Right lobe of liver (tissue), 6 donors: ENCODE measurements at regions not wholly inside any gene's neighbourhood (a gene's known extent, or its start where the extent isn't known, plus 50 kb on each side); places are given as distances from the start of the nearest gene placed in this dataset.

ENCODE experiments used
- ATAC-seq, 4 donors: fragments of 200-7000 bp; cut with Tn5 transposase; one replicate each; pipeline ENCODE4 v1.9.1; 2020; ENCODE audit warnings: mild to moderate bottlenecking in 4 of 4, moderate library complexity in 4 of 4
- DNase-seq, 3 donors: peaks; one replicate each; pipeline ENCODE4 v3.0.0-alpha.2; 2020
- H3K27ac ChIP-seq, 3 donors: fragments of 200-600 bp; one replicate each; pipeline ENCODE4 v1.8.0; 2022
- H3K27me3 ChIP-seq, 2 donors: fragments of 200-600 bp; one replicate each; pipeline ENCODE4 v1.8.0; 2022
- H3K36me3 ChIP-seq, 4 donors: fragments of 200-600 bp; sonication (generic) in 1 of 4; one replicate each; pipeline versions ENCODE4 v1.5.1 to v1.8.0; 2017 to 2022; ENCODE audit warnings: control low read depth in 1 of 4
- H3K4me1 ChIP-seq, 4 donors: fragments of 200-600 bp; sonication (generic) in 1 of 4; one replicate each; pipeline versions ENCODE4 v1.5.1 to v1.8.0; 2017 to 2022; ENCODE audit warnings: control low read depth in 1 of 4
- H3K4me3 ChIP-seq, 3 donors: fragments of 200-600 bp; one replicate each; pipeline ENCODE4 v1.8.0; 2022
- H3K9me3 ChIP-seq, 4 donors: fragments of 200-600 bp; sonication (generic) in 1 of 4; one replicate each; pipeline versions ENCODE4 v1.5.1 to v1.8.0; 2017 to 2022; ENCODE audit warnings: control low read depth in 1 of 4
- POLR2A ChIP-seq: fragments of 450-650 bp; IDR thresholded peaks from one replicate; pipeline ENCODE4 v1.6.1; 2017; ENCODE audit warnings: antibody characterized with exemption, mild to moderate bottlenecking
- WGBS: methylation state at CpG from one replicate; pipeline ENCODE4 v1.1.6; 2018; ENCODE audit warnings: low coverage, low lambda C conversion rate; ENCODE audit not compliant: insufficient coverage; ENCODE audit errors: missing lambda C conversion rate; 5-methylcytosine and 5-hydroxymethylcytosine counted together
- intact Hi-C, 2 donors: fragments of 100-400 bp; cut with DNase I; formaldehyde crosslinking; loops; one replicate each; pipeline versions ENCODE4 v1.11.2 to v1.14.1; 2022
- TF ChIP-seq, protein P1 (sequence below), 4 donors: fragments of 200-600 bp in 3 of 4; fragments of 450-650 bp in 1 of 4; IDR thresholded peaks; one replicate each; pipeline versions ENCODE4 v1.5.1 to v1.8.0; 2016 to 2022; ENCODE audit warnings: antibody characterized with exemption in 4 of 4, mild to moderate bottlenecking in 2 of 4
- donor health status: DM: no; HTN: yes; CAD: no.
- donor health status: DM: no; HTN: no; CAD: no.
- donor health status: DM: no; HTN: no; CAD: no.
- donor health status: DM: no; HTN: yes; CAD: no.
- donor health status: DM: no; HTN: yes; CAD: no.

DNA sequence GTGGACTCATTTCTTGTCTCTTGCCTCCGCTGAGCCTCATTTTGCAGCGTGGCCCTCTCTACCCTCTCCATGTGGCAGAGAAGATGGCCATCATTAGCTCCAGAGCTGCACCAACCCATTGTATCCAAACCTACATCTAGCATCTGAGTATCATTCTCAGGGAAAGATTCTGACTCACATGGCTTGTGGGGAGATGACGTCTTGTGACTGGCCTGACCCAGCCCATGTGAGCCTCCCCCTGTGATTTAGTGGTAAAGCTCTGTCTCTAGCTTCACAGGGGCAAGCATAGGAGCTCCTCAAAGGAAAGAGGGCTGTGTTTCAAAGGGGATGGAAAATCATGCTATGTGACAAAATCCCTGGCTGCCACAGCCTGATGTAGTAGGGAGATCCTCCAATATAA is 87.4 kb upstream of the RBMS1 start:
- Histone ChIP-seq H3K9me3 (no peaks in the 10 kb centered on the region), H3K4me3 (no peak overlapping the region), H3K4me1 (no peaks in the 10 kb centered on the region), H3K36me3 (no peaks in the 10 kb centered on the region), H3K27ac (no peak overlapping the region), H3K27me3 (no peaks in the 10 kb centered on the region)
- ATAC-seq (no peak), DNase-seq (no peak)
- intact Hi-C loops = no loop called here
- 93% methylated on average over 3 of the region's 3 CpGs for WGBS
- TF ChIP-seq POLR2A = no peak
- TF ChIP-seq, protein P1, sequence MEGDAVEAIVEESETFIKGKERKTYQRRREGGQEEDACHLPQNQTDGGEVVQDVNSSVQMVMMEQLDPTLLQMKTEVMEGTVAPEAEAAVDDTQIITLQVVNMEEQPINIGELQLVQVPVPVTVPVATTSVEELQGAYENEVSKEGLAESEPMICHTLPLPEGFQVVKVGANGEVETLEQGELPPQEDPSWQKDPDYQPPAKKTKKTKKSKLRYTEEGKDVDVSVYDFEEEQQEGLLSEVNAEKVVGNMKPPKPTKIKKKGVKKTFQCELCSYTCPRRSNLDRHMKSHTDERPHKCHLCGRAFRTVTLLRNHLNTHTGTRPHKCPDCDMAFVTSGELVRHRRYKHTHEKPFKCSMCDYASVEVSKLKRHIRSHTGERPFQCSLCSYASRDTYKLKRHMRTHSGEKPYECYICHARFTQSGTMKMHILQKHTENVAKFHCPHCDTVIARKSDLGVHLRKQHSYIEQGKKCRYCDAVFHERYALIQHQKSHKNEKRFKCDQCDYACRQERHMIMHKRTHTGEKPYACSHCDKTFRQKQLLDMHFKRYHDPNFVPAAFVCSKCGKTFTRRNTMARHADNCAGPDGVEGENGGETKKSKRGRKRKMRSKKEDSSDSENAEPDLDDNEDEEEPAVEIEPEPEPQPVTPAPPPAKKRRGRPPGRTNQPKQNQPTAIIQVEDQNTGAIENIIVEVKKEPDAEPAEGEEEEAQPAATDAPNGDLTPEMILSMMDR (IDR thresholded peaks at IDR 0.05) = no peak

DNA sequence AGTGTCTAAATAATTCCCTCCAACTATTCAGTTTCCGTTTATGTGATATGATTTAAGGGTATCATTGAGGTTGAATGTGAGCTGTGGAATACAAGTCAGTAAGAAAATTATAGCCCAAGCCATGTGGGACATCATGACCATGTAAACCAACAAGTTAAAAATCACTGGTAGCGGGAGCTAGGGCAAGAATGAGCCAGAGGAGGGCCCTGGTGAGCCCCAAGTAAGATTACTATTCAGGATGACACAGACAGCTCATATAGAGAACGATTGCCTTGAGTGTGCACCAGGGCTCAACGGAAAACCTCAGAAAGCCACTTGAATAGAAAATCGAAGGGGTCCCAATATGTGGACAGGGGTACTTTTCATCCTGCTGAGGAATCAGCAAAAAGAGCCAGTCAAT is 87.8 kb upstream of the RBMS1 start:
- no peaks in the 10 kb centered on the region for H3K4me1 ChIP-seq
- no peak for DNase-seq
- ATAC-seq = no peak
- no peak overlapping the region for H3K4me3 ChIP-seq
- H3K27me3 ChIP-seq = no peaks in the 10 kb centered on the region
- H3K27ac ChIP-seq = no peak overlapping the region
- WGBS = 54% methylated on average over 5 of the region's 5 CpGs
- H3K9me3 ChIP-seq = no peaks in the 10 kb centered on the region
- TF ChIP-seq, protein P1 (IDR thresholded peaks at IDR 0.05) = no peak
- TF ChIP-seq POLR2A = no peak
- no peaks in the 10 kb centered on the region for H3K36me3 ChIP-seq
- intact Hi-C loops = no loop called here

DNA sequence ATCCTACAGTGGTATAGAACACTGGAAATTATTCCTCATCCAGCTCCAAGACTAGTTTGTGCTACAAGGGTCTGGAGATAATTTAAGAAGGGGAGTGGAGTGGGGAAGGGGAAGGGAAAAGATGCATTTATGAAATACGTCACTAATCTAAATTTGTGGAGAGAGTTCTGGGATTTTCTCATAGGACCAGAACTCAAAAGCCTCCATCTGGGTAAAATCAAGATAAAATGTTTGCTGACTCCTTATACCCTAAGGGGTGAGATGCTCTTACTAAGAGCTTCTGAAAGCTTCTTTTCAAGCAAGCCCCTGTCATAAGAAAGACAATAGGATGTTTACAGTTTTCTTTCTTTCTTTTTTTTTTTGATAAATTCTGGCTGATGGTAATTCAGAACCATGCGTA is 88.5 kb upstream of the RBMS1 start:
- no peak for ATAC-seq
- WGBS = 79% methylated on average over 2 of the region's 2 CpGs
- no peaks in the 10 kb centered on the region for H3K9me3 ChIP-seq
- H3K36me3 ChIP-seq = no peaks in the 10 kb centered on the region
- TF ChIP-seq, protein P1 (IDR thresholded peaks at IDR 0.05) = no peak
- no peak for TF ChIP-seq POLR2A
- no peak for DNase-seq
- no peaks in the 10 kb centered on the region for H3K4me1 ChIP-seq
- no peaks in the 10 kb centered on the region for H3K27me3 ChIP-seq
- H3K4me3 ChIP-seq = no peak overlapping the region
- intact Hi-C loops = no loop called here
- H3K27ac ChIP-seq = no peak overlapping the region

DNA sequence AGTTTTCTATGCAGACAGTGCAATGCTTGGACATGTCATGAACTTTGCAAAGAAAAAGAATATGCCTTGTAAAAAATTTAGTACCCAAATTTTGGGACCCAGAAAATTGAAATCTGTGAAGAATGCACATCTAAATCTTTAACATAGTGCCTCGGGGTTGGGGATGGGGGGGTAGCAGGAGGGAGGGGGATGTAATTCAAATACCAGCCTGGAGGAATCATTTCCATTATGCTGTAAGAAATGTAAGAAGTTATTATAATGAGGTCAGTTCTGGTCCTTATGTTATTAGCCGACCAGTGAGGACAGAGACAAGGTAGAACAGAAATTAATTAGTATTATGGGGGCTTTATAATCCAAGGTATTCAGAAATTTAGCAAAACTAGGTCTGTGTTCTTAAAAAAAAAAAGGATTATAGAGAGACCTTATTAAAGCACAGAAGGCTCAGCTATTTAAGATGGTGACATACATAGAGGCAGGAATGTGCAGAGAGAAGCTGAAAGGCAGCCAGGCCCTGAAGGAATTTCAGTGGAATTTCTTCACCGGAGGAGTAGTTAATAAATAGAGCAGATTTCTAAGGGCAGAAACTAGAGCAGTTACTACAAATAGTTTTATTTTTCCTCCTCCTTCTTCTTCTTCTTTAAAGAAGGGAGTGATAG is 89.0 kb upstream of the RBMS1 start:
- Histone ChIP-seq H3K27ac (no peak overlapping the region), H3K36me3 (no peaks in the 10 kb centered on the region), H3K27me3 (no peaks in the 10 kb centered on the region), H3K4me3 (no peak overlapping the region), H3K4me1 (no peaks in the 10 kb centered on the region), H3K9me3 (no peaks in the 10 kb centered on the region)
- intact Hi-C loops = no loop called here
- 55% methylated on average over 3 of the region's 3 CpGs for WGBS
- no peak for DNase-seq
- TF ChIP-seq POLR2A = no peak
- TF ChIP-seq, protein P1 (IDR thresholded peaks at IDR 0.05) = no peak
- ATAC-seq = no peak

DNA sequence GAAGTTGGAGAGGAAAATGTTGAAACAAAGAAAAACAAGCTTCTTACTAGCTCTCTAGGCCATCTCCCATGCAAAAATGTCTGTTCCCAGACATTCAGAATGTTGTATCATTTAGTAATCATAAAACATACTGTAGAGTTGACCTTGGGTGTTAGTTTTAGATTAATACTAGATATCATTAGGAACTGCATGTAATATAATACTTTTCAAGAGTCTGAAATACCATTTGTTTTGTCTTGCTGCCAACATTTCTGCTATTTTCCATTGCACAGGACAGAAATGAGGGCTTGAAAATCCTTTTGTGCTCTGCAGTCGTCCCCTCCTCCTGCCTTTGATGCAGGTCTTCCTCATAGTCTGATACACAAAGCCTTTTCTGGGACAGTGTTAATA is 89.5 kb upstream of the RBMS1 start:
- Histone ChIP-seq H3K27ac (no peak overlapping the region), H3K4me3 (no peak overlapping the region), H3K36me3 (no peaks in the 10 kb centered on the region), H3K4me1 (no peaks in the 10 kb centered on the region), H3K9me3 (no peaks in the 10 kb centered on the region), H3K27me3 (no peaks in the 10 kb centered on the region)
- no peak for ATAC-seq
- intact Hi-C loops = no loop called here
- no peak for DNase-seq
- WGBS = 35% methylated on average over 1 of the region's 1 CpG
- no peak for TF ChIP-seq POLR2A
- TF ChIP-seq, protein P1 (IDR thresholded peaks at IDR 0.05) = no peak
